ENCODE measurements at regions not wholly inside any gene's neighbourhood (a gene's known extent, or its start where the extent isn't known, plus 50 kb on each side); places are given as distances from the start of the nearest gene placed in this dataset.

DNA sequence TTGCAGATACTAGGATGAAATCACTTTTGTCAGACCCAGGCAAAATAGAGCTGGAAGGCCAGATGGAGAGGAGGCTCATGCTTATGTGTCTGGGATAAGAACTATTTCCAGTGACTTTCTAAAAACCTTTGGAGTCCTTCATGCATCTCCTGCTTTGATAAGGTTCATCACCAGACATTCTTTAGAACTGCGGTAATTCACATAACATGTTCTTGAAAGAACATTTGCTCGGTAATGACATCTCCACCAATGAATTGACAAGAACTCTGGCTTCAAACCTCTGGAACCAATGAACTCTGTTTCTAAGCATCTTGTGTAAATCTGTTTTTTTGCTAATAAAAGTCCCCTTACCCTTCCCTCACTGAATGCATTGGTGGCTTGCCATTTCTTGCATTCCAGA, 112.0 kb upstream of the KL start:
- Histone ChIP-seq H4K20me1 (ENCODE audit: control insufficient read depth, insufficient read depth) (no peaks in the 10 kb centered on the region), H3K9me3 (replicated peaks; ENCODE audit: control insufficient read depth, insufficient read depth, low read length) (no peaks in the 10 kb centered on the region), H3K27me3 (replicated peaks in 1 of 2; ENCODE audit: control insufficient read depth in 2 of 2, insufficient read depth in 2 of 2, low read length in 1 of 2) (no peaks in the 10 kb centered on the region), H2AFZ (ENCODE audit: control insufficient read depth, low read depth, low read length) (no peak overlapping the region), H3K9ac (ENCODE audit: control insufficient read depth, insufficient read depth, low read length) (no peak overlapping the region), H3K27ac (ENCODE audit: control insufficient read depth, insufficient read depth) (no peak overlapping the region), H3K79me2 (ENCODE audit: control insufficient read depth, insufficient read depth, low read length) (no peaks in the 10 kb centered on the region), H3K4me1 (ENCODE audit: control insufficient read depth, insufficient read depth, low read length) (peaks cover 9% of the 10 kb centered on the region), H3K36me3 (ENCODE audit: control insufficient read depth in 2 of 2, insufficient read depth in 2 of 2, low read length in 1 of 2) (no peaks in the 10 kb centered on the region), H3K4me2 (ENCODE audit: control insufficient read depth, insufficient read depth) (no peak overlapping the region), H3K4me3 (no peak overlapping the region)
- DNase-seq (ENCODE audit: low read depth, low spot score) (no peak), ATAC-seq (no peak), FAIRE-seq (no peak)
- no peak for TF ChIP-seq SIX5 (IDR thresholded peaks at IDR 0.05; ENCODE audit: low read depth, low read length, severe bottlenecking)
- TF ChIP-seq ESRRA (IDR thresholded peaks at IDR 0.05; ENCODE audit: low read length), result no peak
- no peak for TF ChIP-seq ASH2L (IDR thresholded peaks at IDR 0.05; ENCODE audit: borderline replicate concordance, low read depth)
- TF ChIP-seq, protein P1, sequence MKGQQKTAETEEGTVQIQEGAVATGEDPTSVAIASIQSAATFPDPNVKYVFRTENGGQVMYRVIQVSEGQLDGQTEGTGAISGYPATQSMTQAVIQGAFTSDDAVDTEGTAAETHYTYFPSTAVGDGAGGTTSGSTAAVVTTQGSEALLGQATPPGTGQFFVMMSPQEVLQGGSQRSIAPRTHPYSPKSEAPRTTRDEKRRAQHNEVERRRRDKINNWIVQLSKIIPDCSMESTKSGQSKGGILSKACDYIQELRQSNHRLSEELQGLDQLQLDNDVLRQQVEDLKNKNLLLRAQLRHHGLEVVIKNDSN (IDR thresholded peaks at IDR 0.05; ENCODE audit: borderline replicate concordance, extremely low read length, insufficient read depth, low read depth, low read length), result no peak
- TF ChIP-seq HDGF (IDR thresholded peaks at IDR 0.05), result no peak
- TF ChIP-seq, protein P2, sequence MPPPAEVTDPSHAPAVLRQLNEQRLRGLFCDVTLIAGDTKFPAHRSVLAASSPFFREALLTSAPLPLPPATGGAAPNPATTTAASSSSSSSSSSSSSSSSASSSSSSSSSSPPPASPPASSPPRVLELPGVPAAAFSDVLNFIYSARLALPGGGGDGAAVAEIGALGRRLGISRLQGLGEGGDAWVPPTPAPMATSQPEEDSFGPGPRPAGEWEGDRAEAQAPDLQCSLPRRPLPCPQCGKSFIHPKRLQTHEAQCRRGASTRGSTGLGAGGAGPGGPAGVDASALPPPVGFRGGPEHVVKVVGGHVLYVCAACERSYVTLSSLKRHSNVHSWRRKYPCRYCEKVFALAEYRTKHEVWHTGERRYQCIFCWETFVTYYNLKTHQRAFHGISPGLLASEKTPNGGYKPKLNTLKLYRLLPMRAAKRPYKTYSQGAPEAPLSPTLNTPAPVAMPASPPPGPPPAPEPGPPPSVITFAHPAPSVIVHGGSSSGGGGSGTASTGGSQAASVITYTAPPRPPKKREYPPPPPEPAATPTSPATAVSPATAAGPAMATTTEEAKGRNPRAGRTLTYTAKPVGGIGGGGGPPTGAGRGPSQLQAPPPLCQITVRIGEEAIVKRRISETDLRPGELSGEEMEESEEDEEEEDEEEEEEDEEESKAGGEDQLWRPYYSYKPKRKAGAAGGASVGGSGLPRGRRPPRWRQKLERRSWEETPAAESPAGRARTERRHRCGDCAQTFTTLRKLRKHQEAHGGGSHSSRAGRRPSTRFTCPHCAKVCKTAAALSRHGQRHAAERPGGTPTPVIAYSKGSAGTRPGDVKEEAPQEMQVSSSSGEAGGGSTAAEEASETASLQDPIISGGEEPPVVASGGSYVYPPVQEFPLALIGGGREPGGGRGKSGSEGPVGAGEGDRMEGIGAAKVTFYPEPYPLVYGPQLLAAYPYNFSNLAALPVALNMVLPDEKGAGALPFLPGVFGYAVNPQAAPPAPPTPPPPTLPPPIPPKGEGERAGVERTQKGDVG (CRISPR knock-in tag; IDR thresholded peaks at IDR 0.05), result no peak
- TF ChIP-seq, protein P3, sequence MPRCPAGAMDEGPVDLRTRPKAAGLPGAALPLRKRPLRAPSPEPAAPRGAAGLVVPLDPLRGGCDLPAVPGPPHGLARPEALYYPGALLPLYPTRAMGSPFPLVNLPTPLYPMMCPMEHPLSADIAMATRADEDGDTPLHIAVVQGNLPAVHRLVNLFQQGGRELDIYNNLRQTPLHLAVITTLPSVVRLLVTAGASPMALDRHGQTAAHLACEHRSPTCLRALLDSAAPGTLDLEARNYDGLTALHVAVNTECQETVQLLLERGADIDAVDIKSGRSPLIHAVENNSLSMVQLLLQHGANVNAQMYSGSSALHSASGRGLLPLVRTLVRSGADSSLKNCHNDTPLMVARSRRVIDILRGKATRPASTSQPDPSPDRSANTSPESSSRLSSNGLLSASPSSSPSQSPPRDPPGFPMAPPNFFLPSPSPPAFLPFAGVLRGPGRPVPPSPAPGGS (IDR thresholded peaks at IDR 0.05; ENCODE audit: borderline replicate concordance, insufficient read depth, low read depth, low read length, poor library complexity, severe bottlenecking), result no peak
- TF ChIP-seq BRCA1 (IDR thresholded peaks at IDR 0.05; ENCODE audit: low read depth, low read length), result no peak
- TF ChIP-seq, protein P4, sequence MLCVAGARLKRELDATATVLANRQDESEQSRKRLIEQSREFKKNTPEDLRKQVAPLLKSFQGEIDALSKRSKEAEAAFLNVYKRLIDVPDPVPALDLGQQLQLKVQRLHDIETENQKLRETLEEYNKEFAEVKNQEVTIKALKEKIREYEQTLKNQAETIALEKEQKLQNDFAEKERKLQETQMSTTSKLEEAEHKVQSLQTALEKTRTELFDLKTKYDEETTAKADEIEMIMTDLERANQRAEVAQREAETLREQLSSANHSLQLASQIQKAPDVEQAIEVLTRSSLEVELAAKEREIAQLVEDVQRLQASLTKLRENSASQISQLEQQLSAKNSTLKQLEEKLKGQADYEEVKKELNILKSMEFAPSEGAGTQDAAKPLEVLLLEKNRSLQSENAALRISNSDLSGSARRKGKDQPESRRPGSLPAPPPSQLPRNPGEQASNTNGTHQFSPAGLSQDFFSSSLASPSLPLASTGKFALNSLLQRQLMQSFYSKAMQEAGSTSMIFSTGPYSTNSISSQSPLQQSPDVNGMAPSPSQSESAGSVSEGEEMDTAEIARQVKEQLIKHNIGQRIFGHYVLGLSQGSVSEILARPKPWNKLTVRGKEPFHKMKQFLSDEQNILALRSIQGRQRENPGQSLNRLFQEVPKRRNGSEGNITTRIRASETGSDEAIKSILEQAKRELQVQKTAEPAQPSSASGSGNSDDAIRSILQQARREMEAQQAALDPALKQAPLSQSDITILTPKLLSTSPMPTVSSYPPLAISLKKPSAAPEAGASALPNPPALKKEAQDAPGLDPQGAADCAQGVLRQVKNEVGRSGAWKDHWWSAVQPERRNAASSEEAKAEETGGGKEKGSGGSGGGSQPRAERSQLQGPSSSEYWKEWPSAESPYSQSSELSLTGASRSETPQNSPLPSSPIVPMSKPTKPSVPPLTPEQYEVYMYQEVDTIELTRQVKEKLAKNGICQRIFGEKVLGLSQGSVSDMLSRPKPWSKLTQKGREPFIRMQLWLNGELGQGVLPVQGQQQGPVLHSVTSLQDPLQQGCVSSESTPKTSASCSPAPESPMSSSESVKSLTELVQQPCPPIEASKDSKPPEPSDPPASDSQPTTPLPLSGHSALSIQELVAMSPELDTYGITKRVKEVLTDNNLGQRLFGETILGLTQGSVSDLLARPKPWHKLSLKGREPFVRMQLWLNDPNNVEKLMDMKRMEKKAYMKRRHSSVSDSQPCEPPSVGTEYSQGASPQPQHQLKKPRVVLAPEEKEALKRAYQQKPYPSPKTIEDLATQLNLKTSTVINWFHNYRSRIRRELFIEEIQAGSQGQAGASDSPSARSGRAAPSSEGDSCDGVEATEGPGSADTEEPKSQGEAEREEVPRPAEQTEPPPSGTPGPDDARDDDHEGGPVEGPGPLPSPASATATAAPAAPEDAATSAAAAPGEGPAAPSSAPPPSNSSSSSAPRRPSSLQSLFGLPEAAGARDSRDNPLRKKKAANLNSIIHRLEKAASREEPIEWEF (IDR thresholded peaks at IDR 0.05; ENCODE audit: insufficient replicate concordance, low read depth, low read length), result no peak
- ChIA-PET CTCF (interaction anchor here (0.8 to 1.2 kb wide), 3 partner anchors 9 to 212 kb away, joined by 3 to 4 read pairs (median 3); no protein-coding TSS in a partner anchor), RAD21 (ENCODE audit: unreplicated experiment) (interaction anchor here (0.7 to 1.2 kb wide), 3 partner anchors 64 to 196 kb away, joined by 3 read pairs; no protein-coding TSS in a partner anchor), SMC1A (ENCODE audit: uncharacterized antibody, unreplicated experiment) (interaction anchor here (0.7 to 3.0 kb wide), 7 partner anchors 9 to 93 kb away, joined by 3 to 8 read pairs (median 3); no protein-coding TSS in a partner anchor), POLR2A (interaction anchor here (0.6 to 1.4 kb wide), 2 partner anchors 8 to 167 kb away, joined by 3 to 4 read pairs; no protein-coding TSS in a partner anchor)
- 100% methylated on average over 2 of the region's 2 CpGs for whole genome bisulfite sequencing (ENCODE audit: insufficient coverage, insufficient replicate concordance, low lambda C conversion rate, missing lambda C conversion rate)
- intact Hi-C loops (cut with micrococcal nuclease; ENCODE audit: unreplicated experiment) (no loop called here), in situ Hi-C loops (cut with MboI) (no loop called here)
- no TSS peak for BruUV-seq (replicated peaks)
